ENCODE measurements at regions not wholly inside any gene's neighbourhood (a gene's known extent, or its start where the extent isn't known, plus 50 kb on each side); places are given as distances from the start of the nearest gene placed in this dataset.
A peak's percentile ranks its signal among the peaks of the same experiment; 100 is the strongest.

GRCh38 chr6:168208402-168208801 lies 111.2 kb downstream of the DACT2 start:
- intact Hi-C loops (cut with DNase I) = no loop called here
- 89 to 93% methylated on average over 8 of the region's 8 CpGs for WGBS, 2 donors
- TF ChIP-seq POLR2A (IDR thresholded peaks at IDR 0.05) = no peak
- no peak for TF ChIP-seq CTCF (IDR thresholded peaks at IDR 0.05)
- Histone ChIP-seq H3K4me1 (peaks cover 0 to 6% of the 10 kb centered on the region in 2 donors), H3K9me3 (no peaks in the 10 kb centered on the region), H3K27me3 (no peaks in the 10 kb centered on the region), H3K36me3 (no peaks in the 10 kb centered on the region), H3K4me3 (replicated peaks in 1 of 3) (no peak overlapping the region), H3K27ac (no peak overlapping the region)
- no peak for DNase-seq

DNA sequence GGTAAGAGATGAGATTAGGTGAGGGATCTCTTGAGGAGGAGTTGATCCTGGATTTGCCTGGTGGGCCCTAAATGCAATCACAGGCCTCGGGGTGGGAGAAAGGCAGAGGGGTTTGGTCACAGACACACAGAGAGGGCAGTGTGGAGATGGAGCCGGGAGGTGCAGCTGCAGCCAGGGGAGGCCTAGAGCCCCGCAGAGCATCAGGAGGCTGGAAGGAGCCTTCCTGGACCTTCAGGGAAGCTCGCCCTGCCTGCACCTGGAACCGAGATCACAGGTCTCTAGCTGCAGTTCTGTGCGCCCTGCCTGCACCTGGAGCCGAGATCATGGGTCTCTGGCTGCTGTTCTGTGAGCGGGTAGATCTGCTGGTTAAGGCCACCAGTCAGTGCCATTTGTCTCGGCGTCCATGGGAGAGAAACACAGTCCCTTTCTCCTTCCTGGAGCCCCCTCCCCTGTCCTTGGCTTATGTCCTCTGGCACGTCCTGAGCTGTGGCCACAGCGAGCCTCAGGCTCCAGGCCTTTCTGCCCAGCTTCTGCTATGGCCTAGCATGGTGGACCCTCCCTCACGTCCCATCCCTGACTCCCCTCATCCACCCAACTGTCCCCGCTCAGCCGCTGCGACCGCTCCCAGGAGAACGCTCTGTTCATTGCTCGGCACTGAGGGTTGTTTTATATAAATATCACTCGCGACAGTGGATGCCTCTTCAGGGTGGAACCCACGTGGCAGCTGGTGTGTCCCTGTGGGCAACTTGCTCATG lies 112.0 kb downstream of the DACT2 start:
- H3K27ac ChIP-seq = no peak overlapping the region
- intact Hi-C loops (cut with DNase I) = no loop called here
- DNase-seq = no peak
- no peak overlapping the region for H3K4me3 ChIP-seq (replicated peaks in 1 of 3)
- H3K36me3 ChIP-seq = no peaks in the 10 kb centered on the region
- peaks cover 0 to 6% of the 10 kb centered on the region in 2 donors for H3K4me1 ChIP-seq
- H3K27me3 ChIP-seq = no peaks in the 10 kb centered on the region
- 88 to 89% methylated on average over 17 to 18 of the region's 22 CpGs for WGBS, 2 donors
- H3K9me3 ChIP-seq = no peaks in the 10 kb centered on the region
- no peak for TF ChIP-seq POLR2A (IDR thresholded peaks at IDR 0.05)
- TF ChIP-seq CTCF (IDR thresholded peaks at IDR 0.05) = no peak

DNA sequence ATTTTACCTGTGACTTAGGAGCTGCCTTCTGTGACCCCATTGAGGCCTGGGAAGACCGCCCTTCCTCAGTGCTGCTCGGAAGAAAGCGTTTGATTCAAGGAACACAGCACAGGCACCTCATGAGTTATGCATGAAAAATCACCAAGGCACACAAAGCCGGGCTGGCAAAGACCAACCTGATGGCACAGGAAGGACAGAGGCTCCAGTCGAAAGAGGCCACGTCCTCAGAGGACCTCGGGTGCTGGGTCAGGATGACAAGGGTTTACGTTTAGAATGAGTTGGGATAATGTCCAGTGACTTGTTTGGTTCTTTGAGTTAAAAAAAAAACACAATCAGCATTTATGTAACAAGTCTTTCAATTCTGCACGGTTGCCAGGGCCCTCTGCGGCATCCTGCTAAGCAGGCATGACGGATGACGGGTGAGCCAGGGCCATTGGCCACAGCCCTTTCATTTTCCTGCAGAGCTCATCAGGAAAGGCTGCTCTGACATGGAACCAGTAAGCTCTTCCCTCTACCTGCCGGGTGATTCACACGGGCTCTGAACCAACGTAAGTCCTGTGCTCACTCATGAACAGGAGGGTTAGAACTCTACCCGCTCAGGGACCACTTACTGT lies 112.8 kb downstream of the DACT2 start:
- Histone ChIP-seq H3K36me3 (no peaks in the 10 kb centered on the region), H3K27me3 (no peaks in the 10 kb centered on the region), H3K27ac (peak overlapping the region in 1 of 3 donors; percentile 47), H3K9me3 (no peaks in the 10 kb centered on the region), H3K4me1 (peaks cover 0 to 6% of the 10 kb centered on the region in 2 donors), H3K4me3 (replicated peaks in 1 of 3) (no peak overlapping the region)
- DNase-seq = peak; percentile 41 to 47
- TF ChIP-seq POLR2A (IDR thresholded peaks at IDR 0.05) (no peak), CTCF (IDR thresholded peaks at IDR 0.05) (no peak)
- 77 to 79% methylated on average over 16 of the region's 16 CpGs for WGBS, 2 donors
- intact Hi-C loops (cut with DNase I) = no loop called here

DNA sequence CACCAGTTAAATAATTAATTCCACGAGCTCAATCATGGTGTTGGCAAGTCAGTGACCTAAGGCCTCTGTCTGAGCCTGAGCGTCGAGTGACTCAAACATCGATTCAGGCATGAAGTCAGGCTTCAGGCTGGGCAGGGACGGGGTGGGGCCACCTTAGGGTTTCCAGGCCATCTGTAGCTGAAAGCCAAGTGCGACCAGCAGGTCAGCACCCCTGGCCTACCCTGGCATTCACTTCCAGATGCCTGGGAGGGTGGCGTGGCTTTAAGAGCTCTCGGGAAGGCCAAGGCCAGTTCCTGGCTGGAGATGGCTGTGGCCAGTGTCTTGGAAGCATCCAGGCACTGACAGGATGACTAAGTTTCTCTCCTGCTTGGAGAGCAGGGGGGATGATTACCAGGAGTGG lies 113.4 kb downstream of the DACT2 start:
- TF ChIP-seq POLR2A (IDR thresholded peaks at IDR 0.05) (no peak), CTCF (IDR thresholded peaks at IDR 0.05) (no peak)
- no peak overlapping the region for H3K4me3 ChIP-seq (replicated peaks in 1 of 3)
- intact Hi-C loops (cut with DNase I) = no loop called here
- H3K36me3 ChIP-seq = no peaks in the 10 kb centered on the region
- no peaks in the 10 kb centered on the region for H3K9me3 ChIP-seq
- peak overlapping the region in 1 of 3 donors; percentile 47 for H3K27ac ChIP-seq
- no peak for DNase-seq
- peaks cover 0 to 6% of the 10 kb centered on the region in 2 donors for H3K4me1 ChIP-seq
- H3K27me3 ChIP-seq = no peaks in the 10 kb centered on the region
- 84 to 91% methylated on average over 8 of the region's 8 CpGs for WGBS, 2 donors

GRCh38 chr6:168201799-168202198 lies 117.8 kb downstream of the DACT2 start:
- Histone ChIP-seq H3K4me3 (replicated peaks in 1 of 3) (no peak overlapping the region), H3K27ac (no peak overlapping the region), H3K9me3 (no peaks in the 10 kb centered on the region), H3K27me3 (no peaks in the 10 kb centered on the region), H3K36me3 (no peaks in the 10 kb centered on the region), H3K4me1 (peaks cover 0 to 6% of the 10 kb centered on the region in 2 donors)
- no peak for DNase-seq
- intact Hi-C loops (cut with DNase I) = no loop called here
- WGBS, 2 donors = 92 to 93% methylated on average over 5 of the region's 5 CpGs
- TF ChIP-seq CTCF (IDR thresholded peaks at IDR 0.05) (no peak), POLR2A (IDR thresholded peaks at IDR 0.05) (no peak)
